Stimulated activated CD8-positive, alpha-beta memory T cell treated with anti-CD3 and anti-CD28 coated beads, Interleukin-15, amount 100 ng/mL, for 48 hours (primary cell): ENCODE measurements at regions not wholly inside any gene's neighbourhood (a gene's known extent, or its start where the extent isn't known, plus 50 kb on each side); places are given as distances from the start of the nearest gene placed in this dataset.

Experiments
- DNase-seq, 2 donors: peaks; one replicate each; pipeline ENCODE4 v3.0.0-alpha.2; 2020; ENCODE audit warnings: low read depth in 2 of 2

DNA sequence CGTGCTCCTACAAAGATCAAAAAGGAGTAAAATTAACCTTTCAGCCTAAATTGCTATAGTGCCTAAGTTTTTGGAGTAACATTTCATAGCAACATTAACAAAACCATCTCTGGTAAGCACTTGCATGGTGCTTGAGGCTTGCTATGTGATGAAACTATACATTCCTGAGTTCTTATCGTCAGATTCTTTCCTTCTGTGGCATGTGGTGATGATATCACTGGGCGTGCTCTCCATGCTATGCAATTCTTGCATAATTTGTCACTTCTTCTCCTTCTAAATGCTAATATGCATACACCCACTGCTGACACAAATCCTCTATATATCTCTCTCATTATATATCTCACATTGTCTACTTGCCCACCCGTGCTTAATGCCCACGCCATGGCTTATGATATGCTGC, 2019.9 kb downstream of the MAT2B start:
- no peak for DNase-seq

DNA sequence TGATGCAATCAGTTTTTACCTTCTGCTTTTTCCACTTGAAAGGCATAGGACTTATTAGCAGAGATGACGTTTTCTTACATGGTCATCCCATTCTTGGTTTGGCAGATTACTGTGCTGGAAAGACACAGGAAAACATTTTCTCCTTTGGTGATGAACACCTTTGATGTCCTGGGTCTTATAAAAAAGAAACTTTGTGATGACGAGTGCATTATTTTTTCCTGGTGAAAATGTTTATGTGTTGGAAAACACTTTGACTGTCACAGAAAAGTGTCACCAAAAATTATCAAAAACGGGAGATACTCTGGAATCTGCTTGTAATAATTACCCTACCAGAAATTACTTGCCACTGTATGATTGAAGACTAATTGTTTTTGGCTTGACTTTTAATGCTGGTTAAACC, 2020.9 kb downstream of the MAT2B start:
- no peak for DNase-seq

DNA sequence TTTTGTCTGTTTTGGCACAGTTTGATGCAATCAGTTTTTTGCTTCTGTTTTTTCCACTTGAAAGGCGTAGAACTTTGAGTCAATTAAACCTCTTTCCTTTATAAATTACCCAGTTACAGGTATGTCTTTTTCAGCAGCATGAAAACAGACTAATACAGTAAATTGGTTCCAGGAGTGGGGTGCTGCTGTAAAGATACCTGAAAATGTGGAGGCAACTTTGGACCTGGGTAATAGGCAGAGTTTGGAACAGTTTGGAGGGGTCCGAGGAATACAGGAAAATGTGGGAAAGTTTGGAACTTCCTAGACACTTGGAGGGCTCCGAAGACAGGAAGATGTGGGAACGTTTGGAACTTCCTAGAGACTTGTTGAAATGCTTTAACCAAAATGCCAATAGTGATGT, 2022.2 kb downstream of the MAT2B start:
- DNase-seq: no peak

DNA sequence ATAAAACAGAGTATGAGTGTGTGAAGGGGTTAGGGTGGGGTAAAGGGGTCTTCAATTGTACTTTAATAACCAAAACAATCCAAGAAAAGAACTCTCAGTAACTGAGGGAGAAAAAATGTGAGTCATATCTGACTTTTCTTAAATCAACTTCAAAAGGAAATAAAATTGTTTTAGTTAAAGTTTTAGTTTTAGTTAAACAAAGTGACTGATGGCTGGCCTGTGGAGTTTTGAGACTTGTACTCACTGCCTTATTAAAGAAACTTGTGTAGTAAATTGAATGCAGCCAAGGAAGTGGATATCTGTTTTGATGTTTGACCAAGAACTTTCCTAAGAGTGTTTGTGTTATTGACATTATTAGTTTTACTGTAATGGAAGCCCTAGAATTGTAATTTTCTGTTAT, 2032.6 kb downstream of the MAT2B start:
- DNase-seq: no peak

DNA sequence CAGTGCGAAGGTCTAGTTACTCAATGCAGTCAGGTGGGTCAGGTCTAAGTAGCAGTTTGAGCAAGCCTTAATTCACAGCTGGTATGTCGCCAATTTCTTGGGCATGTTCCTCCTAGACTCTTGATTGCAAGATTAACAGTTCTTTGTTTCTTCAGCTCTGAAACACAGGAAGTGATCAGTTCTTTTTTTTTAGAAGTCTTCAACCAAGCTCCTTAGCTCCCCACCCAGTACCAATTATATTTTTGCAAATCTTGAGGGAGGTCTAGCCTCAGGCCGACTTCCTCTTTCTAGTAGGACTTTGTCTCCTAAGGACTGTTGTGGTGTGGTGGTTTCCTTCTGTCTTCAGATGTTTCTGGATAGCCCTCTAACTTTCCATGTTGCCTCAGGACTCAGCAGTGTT, 2054.2 kb downstream of the MAT2B start:
- DNase-seq: no peak

DNA sequence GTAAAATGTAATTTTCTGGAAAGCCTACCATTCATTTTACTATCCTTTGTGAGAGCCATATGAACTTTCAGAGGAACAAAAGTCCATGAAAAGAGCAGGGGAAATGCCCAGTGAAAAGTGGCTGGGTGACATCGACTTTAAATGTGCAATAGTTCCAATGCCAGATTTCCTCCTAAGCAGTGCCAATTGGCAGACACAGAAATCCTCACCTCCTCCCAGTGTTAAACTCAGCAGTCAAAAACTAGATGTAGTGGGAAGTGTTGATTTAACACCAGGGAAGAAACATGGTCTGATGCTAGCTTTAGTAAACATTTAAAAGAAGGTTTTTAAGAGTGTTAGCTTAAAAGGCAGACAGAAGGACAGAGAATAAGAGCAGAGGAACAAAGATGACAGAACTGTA, 2055.2 kb downstream of the MAT2B start:
- DNase-seq: no peak

DNA sequence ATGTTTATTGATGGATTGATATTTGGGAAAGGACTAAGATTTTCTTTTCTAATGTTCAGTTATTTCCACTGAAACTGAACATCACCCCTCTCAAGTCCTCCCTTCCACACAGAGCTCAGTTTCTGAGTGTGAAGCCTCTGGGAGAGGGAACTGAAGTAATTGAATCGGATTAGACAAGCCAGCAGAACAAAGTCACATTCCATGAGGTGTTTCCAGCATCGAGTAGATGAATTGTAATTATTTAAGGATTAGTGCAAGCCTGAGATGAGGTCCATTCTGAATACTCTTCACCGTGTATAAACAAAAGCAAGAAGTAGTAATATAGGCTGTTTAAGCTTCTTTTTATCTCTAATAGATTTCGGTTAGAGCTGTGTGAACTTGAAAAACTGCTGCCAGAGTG, 2060.5 kb downstream of the MAT2B start:
- DNase-seq: no peak

DNA sequence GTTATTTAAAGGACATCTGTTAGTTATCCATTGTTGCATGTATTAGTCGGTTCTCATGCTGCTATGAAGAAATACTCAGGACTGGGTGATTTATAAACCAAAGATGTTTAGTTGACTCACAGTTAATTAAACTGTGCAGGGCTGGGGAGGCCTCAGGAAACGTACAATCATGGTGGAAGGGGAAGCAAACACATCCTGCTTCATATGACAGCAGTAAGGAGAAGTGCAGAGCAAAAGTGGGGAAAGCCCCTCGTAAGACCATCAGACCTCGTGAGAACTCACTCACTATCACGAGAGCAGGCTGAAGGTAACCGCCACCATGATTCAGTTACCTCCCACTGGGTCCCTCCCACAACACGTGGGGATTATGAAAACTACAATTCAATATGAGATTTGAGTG, 2064.1 kb downstream of the MAT2B start:
- no peak for DNase-seq

DNA sequence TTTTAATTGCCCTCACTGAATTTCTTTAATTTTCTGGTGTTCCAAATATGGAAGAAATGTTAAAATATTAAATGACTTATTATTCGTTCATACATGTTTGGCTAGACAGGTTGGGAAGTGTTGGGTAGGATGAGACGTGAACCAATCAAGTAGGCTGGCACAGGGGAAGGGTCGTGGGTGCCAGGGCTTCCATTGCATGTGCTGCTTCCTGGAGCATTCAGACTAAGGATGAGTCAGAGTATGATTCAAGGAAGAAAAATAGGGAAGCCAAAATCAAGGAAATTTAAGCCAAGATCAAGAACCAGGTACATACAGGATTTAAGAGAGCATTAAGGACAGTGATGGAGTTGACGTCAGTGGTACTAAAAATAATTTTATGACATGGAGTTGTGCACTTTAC, 2068.0 kb downstream of the MAT2B start:
- no peak for DNase-seq

DNA sequence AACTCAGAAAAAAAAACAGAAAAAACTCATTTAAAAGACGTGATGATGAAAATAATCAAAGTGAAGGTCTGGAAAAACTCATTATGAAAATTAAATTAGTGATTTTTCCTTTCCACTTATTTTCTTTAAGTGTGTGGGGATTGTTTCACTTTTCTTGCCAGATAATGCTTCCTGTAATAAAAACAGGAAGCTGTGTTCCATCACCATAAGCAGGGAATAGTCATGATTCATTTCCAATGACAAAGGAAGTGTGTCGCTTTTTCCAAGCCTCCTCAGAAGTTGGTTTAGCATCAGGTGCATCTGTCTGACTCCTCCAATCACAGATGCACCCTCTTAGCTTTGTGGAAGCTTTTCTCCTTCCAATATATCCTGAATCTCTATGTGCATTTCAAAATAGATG, 2068.7 kb downstream of the MAT2B start:
- no peak for DNase-seq

DNA sequence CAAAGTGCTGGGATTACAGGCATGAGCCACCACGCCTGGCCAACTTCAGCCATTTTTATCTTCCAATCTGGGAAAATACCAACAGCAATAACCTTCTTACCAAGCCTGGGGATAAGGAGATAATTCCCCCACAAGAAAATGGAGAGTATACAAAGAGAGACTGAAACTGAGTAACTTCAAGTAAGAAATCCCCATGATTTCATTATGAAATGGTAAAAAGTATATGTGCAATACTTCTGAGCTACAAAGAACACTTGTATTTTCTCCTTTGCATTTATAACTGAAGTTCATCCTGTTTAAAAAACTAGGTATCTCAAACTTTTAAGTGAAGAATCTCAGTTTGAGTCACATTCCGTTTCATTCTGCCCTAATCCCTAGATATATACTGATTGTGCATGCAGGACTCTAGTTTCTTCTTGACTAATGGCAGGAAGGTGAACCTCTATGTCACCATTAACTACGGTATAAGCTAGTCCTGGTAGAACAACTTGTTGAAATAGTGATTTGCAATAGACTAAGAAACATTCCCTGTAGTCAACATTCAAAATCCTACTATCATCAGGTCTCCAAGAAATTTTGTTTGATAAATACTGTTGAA, 2071.4 kb downstream of the MAT2B start:
- no peak for DNase-seq

DNA sequence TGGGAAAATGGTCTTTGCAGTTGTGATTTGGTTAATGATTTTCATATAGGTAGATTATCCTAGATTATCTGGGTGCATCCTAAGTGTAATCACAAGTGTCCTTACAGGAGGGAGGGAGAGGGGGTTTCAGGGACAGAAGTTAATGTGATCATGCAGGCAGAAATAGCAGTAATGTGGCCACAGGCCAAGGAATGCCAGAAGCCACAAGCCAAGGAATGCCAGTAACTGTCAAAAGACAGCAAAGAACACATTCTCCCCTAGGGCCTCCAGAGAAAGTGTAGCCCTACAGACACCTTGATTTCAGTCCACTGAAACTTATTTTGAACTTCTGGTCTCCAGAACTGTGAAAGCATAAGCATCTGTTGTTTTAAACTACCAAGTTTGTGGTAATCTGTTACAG, 2074.5 kb downstream of the MAT2B start:
- no peak for DNase-seq

DNA sequence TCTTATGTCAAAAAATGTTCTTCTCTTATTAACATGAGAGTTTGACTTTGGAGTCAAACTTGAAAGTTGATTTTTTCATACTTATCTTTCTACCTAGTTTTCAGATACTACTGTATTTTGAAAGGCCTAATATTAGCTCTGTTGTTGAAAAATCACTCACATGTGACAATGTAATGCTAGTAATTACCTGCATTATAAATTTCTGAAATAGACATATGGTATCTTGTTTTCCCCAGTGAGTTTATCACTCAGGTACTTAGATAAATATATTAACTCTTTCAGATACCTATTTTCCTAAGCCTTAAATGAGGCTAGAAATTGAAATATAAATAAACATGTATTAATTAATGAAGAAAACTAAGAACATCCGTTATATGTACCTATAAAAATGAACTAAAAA, 2089.3 kb downstream of the MAT2B start:
- DNase-seq: no peak

DNA sequence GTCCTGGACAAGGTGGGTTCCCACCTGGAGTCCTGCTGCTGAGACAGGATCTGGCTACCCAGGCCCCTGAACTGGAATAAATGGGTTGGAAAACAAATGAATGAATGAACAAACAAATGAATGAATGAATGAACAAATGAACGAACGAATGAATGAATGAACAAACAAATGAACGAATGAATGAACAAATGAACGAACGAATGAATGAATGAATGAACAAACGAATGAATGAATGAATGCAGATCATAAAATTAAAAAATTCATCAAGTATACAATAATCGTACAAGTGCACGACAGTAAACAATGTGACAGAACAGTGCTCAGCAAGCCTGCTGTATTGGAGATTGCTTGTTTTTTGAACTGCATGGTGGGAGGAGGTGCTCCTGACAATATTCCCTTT, 2097.1 kb downstream of the MAT2B start:
- DNase-seq: no peak

DNA sequence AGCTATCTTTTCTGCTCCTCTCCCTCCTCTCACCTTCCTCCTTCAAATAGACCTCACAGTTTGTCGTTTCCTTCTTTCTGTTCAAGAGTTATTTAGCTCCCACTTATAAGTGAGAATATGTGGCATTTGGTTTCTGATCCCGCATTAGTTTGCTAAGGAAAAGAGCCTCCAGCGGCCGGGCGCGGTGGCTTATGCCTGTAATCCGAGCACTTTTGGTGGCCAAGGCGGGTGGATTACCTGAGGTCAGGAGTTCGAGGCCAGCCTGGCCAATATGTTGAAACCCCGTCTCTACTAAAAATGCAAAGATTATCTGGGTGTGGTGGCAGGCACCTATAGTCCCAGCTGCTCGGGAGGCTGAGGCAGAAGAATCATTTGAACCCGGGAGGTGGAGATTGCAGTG, 2101.6 kb downstream of the MAT2B start:
- DNase-seq: no peak

DNA sequence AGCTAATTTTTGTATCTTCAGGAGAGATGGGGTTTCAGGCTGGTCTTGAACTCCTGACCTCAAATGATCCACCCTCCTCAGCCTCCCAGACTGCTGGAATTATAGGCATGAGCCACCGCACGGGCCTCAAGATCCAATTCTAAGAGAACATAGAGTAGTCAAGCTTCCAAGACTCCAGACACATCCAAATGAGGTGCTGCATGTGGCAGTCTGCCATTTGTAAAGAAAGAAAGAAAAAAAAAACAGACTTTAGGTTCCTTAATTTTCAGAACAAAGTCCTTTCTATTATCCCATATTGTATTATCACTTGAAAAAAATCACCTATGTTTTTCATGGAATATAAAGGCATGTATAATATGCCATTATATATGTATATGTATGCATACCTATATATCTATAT, 2104.5 kb downstream of the MAT2B start:
- no peak for DNase-seq

DNA sequence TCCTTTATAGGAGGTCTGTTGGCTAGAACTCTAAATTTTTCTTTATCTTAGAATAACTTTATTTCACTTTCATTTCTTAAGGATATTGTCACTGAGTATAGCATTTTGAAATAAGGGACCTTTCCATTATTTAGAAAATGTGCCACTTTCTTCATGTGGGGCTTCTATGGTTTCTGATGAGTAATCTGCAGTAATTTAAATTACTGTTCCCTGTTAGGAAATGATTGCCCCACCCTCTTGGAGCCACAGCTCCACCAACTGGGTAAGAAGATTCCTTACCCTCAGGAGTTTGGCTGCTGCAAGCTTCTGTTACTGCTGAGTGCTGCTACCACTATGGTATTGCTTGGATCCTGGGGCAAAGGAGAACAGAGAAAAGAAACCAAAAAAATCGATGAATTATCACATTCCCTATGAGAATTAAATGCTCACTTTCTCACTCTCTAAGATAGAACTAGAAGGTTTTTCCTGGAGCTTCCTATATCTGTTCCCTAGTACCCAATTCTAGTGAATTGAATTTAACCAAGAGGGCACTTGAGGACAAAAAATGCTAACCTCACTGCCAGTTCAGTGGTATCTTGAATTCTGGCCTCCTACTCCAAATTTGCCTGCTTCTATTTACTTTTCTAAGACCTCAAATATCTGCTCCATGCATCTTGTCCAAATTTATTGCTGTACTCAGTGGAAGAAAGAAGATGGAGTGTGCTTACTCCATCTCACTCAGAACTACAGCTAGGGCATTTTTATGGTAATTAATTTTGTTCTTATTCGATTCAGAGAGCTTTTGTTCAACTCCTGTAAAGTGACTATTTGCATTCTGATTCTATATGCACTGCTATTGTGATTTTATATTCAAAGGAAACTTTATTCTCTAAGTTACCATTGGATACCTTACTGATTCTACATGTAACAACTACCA, 2111.3 kb downstream of the MAT2B start:
- DNase-seq: no peak

DNA sequence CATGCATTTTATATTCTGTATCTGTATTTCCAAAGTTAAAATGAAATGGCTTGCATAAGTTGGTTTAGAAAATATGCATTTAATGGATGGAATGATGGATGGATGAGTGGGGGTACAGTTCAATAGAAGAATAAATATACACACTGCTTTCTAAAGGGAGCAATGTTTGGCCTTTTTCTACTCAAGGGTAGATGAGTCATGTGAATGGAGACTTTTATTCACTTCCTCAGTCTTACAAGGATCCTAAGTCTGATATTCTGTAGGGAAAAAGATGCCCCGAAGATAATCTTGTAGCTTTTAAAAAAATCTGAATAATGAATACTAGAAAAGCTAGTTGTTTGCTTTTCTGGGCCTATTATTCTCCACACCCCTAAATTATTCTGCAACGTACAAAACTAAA, 2112.1 kb downstream of the MAT2B start:
- no peak for DNase-seq

DNA sequence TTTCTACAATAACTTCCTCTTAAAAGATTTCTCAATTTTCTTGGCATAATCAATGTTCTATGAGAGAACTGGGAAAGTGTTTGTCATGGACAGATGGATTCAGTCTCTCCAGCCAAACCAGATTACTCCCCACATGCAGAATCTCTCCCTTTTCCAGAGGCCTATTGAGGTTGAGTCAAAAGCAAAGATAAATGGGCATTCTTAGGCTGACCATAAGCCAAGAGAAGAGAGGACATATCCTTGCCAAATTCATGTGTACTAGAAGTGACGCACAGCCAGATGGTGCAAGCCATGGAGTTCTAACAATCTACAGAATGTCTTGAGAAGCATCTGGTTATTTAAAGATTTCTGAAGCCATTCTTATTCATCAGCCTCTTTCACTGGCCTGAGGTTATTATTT, 2115.0 kb downstream of the MAT2B start:
- no peak for DNase-seq

DNA sequence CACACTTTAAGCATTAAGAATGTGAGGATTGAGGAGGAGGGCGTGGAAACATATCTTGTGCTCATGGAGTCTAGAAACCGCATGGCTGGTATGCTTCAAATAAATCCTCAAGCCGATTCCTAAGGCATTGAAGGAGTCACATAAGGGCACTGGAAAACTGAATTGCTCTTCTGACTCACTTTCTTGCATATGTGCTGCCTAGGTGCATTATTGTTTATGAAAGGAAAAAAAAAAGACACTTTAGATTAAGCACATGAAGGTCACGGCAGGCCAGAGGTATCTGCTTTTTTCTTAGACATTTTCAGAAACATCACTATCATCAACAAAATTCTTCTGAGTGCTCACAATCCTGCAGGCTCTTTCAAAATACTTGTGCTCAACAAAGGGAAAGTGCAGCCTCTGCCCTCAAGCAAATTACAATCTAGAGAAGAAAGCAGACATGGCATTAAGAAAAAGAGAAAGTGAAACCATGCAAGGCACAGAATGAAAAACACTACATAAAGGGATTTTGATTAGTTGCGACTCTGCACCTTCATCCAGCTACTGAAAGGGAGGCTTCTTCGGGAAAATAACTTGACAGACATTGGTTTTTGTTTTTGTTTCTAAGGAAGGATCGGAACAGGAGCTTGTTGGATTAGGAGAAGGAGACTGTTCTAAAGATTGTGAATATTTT, 2117.6 kb downstream of the MAT2B start:
- DNase-seq: no peak

DNA sequence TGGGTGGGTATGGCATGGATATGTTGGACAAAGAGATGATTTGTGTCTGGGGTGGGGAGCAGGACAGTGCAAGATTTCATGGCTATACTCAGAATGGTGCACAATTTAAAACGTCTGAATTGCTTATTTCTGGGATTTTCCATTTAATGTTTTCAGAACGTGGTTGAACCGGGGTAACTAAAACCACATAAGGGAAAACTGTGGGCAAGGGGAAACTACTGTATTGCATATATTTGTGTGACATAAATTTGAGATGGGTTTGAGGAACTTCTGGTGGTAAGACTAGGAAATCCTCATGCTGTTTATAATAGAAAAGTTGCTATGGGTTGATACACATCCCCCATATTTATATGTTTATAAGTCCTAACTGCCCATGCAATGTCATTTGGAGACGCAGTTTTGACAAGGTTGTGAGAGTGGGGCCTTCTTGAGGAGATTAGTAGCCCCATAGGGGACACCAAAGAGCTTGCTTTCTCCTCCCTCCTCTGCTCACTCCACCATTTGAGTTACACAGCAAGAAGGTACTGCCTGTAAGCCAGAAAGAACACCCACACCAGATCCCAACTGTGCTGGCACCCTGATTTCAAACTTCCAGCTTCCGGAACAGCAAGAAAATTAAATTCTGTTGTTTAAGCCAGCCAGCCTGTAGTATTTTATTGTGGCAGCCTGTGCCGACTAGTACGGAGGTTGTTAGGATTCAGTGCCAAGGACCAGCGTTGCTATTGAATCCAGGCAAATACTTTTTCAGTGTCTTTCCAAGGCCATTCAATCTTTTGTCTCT, 2118.9 kb downstream of the MAT2B start:
- DNase-seq: no peak

DNA sequence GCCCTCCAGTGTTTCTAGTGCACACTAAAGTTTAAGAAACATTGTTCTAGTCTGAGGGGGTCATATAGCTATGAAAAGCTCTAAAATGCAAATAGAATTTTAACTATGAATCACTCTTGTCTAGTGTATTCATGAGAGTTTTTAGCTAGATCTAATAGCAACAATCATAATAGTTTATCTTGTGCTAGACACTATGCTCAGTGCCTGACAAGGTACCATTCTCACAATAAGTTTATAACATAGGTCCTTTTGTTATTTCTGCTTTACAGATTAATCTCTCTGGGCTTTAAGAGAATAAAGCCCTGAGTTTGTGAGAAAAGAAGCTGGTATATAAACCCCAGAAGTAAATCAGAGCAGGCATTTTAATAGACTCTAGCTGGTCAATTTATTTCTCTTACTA, 2120.7 kb downstream of the MAT2B start:
- DNase-seq: no peak
